ENCODE measurements at regions not wholly inside any gene's neighbourhood (a gene's known extent, or its start where the extent isn't known, plus 50 kb on each side); places are given as distances from the start of the nearest gene placed in this dataset.

DNA sequence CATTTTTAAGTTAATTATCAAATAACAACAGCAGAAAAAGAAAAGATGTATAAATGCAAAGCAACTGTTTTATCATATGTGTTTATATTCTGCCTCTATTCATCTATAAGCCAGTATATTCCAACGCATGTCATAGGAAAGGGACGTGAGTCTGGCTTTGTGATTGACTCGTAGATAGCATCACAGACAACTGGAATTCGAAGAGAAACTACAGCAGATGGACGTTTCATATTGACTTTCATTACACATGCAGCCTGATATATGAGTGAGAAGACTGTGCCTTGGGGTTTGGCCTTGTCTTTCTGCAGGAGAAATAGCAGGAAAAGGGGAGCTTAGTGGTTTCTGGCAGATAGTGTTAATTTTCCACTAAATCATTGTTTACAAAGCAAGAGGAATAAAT lies 1111.9 kb downstream of the MAT2B start:
- TF ChIP-seq, protein P1, sequence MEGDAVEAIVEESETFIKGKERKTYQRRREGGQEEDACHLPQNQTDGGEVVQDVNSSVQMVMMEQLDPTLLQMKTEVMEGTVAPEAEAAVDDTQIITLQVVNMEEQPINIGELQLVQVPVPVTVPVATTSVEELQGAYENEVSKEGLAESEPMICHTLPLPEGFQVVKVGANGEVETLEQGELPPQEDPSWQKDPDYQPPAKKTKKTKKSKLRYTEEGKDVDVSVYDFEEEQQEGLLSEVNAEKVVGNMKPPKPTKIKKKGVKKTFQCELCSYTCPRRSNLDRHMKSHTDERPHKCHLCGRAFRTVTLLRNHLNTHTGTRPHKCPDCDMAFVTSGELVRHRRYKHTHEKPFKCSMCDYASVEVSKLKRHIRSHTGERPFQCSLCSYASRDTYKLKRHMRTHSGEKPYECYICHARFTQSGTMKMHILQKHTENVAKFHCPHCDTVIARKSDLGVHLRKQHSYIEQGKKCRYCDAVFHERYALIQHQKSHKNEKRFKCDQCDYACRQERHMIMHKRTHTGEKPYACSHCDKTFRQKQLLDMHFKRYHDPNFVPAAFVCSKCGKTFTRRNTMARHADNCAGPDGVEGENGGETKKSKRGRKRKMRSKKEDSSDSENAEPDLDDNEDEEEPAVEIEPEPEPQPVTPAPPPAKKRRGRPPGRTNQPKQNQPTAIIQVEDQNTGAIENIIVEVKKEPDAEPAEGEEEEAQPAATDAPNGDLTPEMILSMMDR (IDR thresholded peaks at IDR 0.05; ENCODE audit: low read depth, low read length): no peak
- DNase-seq (ENCODE audit: extremely low read depth, low read depth): no peak

DNA sequence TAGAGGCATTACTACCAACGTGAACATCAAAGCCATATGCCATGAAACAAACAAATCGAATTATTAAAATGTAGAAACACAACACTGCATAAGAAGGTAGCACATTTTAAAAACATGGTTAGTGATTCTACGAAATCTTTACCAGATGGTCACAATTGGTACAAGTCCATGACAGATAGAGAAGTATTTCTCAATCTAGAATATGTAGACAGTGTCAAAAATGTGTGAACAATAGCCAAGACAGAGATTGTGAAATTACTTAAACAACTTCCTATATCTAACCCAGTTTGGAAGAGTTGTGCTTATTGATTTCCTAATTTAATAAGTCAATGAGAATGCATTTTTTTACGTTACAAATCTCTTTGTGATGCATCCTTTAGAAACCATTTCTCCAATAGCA lies 1121.6 kb downstream of the MAT2B start:
- DNase-seq (ENCODE audit: extremely low read depth, low read depth): no peak
- TF ChIP-seq, protein P1 (IDR thresholded peaks at IDR 0.05; ENCODE audit: low read depth, low read length): no peak

DNA sequence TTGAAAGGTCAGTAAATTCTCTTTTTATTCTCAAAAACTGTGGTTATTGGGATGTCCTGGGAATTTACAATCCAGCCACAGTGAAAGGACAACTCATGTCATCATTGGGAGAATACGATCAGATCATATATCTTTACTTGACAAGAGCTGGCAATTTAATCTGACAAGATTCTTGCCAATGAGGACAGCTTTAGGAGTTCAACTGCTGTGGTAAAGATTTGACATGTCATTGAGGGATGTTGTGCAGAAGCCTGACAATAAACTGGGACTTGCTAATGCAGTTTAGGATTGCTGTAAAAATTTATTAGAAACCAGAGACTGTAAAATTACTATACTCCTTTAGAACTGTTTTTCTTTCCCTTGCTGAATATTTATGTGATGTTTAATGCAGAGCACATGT lies 1131.0 kb downstream of the MAT2B start:
- TF ChIP-seq, protein P1 (IDR thresholded peaks at IDR 0.05; ENCODE audit: low read depth, low read length): no peak
- DNase-seq (ENCODE audit: extremely low read depth, low read depth): no peak

- TF ChIP-seq, protein P1 (IDR thresholded peaks at IDR 0.05; ENCODE audit: low read depth, low read length): no peak
- DNase-seq (ENCODE audit: extremely low read depth, low read depth): no peak
Observed at GRCh38 chr5:164637931-164638521, 1132.6 kb downstream of the MAT2B start.

- TF ChIP-seq, protein P1 (IDR thresholded peaks at IDR 0.05; ENCODE audit: low read depth, low read length): no peak
- no peak for DNase-seq (ENCODE audit: extremely low read depth, low read depth)
Observed at GRCh38 chr5:164649266-164649665, 1143.8 kb downstream of the MAT2B start.

GRCh38 chr5:164650427-164650826 lies 1145.0 kb downstream of the MAT2B start:
- no peak for DNase-seq (ENCODE audit: extremely low read depth, low read depth)
- TF ChIP-seq, protein P1 (IDR thresholded peaks at IDR 0.05; ENCODE audit: low read depth, low read length): no peak

- DNase-seq (ENCODE audit: extremely low read depth, low read depth): no peak
Observed at GRCh38 chr5:164651546-164652275, 1146.3 kb downstream of the MAT2B start.

More at GRCh38 chr5:164651546-164652275, 1146.3 kb downstream of the MAT2B start:
- TF ChIP-seq, protein P1 (IDR thresholded peaks at IDR 0.05; ENCODE audit: low read depth, low read length): no peak
